ENCODE measurements at regions not wholly inside any gene's neighbourhood (a gene's known extent, or its start where the extent isn't known, plus 50 kb on each side); places are given as distances from the start of the nearest gene placed in this dataset.

- no peak for TF ChIP-seq CTCF (IDR thresholded peaks at IDR 0.05; ENCODE audit: borderline replicate concordance, extremely low read depth, low read length, poor library complexity, severe bottlenecking)
- no peak for TF ChIP-seq EZH2 (IDR thresholded peaks at IDR 0.05; ENCODE audit: borderline replicate concordance, low read depth, low read length, severe bottlenecking)
Observed at GRCh38 chr12:84416626-84417025, 496.0 kb downstream of the SLC6A15 start.

Measured in DND-41 (cell line).